Bronchial epithelial cell (primary cell): ENCODE measurements at regions not wholly inside any gene's neighbourhood (a gene's known extent, or its start where the extent isn't known, plus 50 kb on each side); places are given as distances from the start of the nearest gene placed in this dataset.

Experiments used
- DNase-seq: peaks from one replicate; pipeline ENCODE4 v3.0.0-alpha.2; 2010; ENCODE audit warnings: low read depth
- FAIRE-seq: peaks from 2 replicates; lab custom pipeline; 2011; peaks lifted over from hg19 to GRCh38; lab: Jason Lieb, UNC
- H3K27me3 ChIP-seq: 2 replicates; pipeline ENCODE4 v1.5.1; 2011; ENCODE audit warnings: low read length; ENCODE audit not compliant: control insufficient read depth, insufficient read depth
- H3K36me3 ChIP-seq: 2 replicates; pipeline ENCODE4 v1.5.1; 2011; ENCODE audit warnings: low read length; ENCODE audit not compliant: control insufficient read depth, insufficient read depth
- H3K4me3 ChIP-seq: 2 replicates; pipeline ENCODE4 v1.5.1; 2011; ENCODE audit warnings: mild to moderate bottlenecking, low read depth, low read length, control low read depth
- CTCF ChIP-seq: IDR thresholded peaks from 2 replicates; pipeline ENCODE4 v1.5.1; 2011; ENCODE audit warnings: mild to moderate bottlenecking, moderate library complexity, low read length, control low read depth, inconsistent platforms; ENCODE audit not compliant: insufficient read depth, severe bottlenecking

- FAIRE-seq: peak; percentile 89
- H3K36me3 ChIP-seq: no peaks in the 10 kb centered on the region
- DNase-seq: peak; percentile 97
- no peak overlapping the region for H3K4me3 ChIP-seq
- no peak for TF ChIP-seq CTCF
- H3K27me3 ChIP-seq: no peaks in the 10 kb centered on the region
Observed at GRCh38 chr11:13168271-13168670, 109.3 kb upstream of the BMAL1 start.

- DNase-seq (peak; percentile 90), FAIRE-seq (no peak)
- no peaks in the 10 kb centered on the region for H3K27me3 ChIP-seq
- no peak overlapping the region for H3K4me3 ChIP-seq
- no peaks in the 10 kb centered on the region for H3K36me3 ChIP-seq
- no peak for TF ChIP-seq CTCF
Observed at GRCh38 chr11:13169709-13170108, 107.9 kb upstream of the BMAL1 start.

- Histone ChIP-seq H3K36me3 (no peaks in the 10 kb centered on the region), H3K27me3 (no peaks in the 10 kb centered on the region), H3K4me3 (no peak overlapping the region)
- no peak for TF ChIP-seq CTCF
- DNase-seq (no peak), FAIRE-seq (no peak)
Observed at GRCh38 chr11:13174090-13174489, 103.5 kb upstream of the BMAL1 start.

- FAIRE-seq (no peak), DNase-seq (peak; percentile 69)
- Histone ChIP-seq H3K27me3 (no peaks in the 10 kb centered on the region), H3K4me3 (no peak overlapping the region), H3K36me3 (no peaks in the 10 kb centered on the region)
- TF ChIP-seq CTCF: peak; percentile 31
Observed at GRCh38 chr11:13183094-13183825, 94.3 kb upstream of the BMAL1 start.

- H3K36me3 ChIP-seq: no peaks in the 10 kb centered on the region
- H3K4me3 ChIP-seq: no peak overlapping the region
- DNase-seq (no peak), FAIRE-seq (no peak)
- no peak for TF ChIP-seq CTCF
- no peaks in the 10 kb centered on the region for H3K27me3 ChIP-seq
Observed at GRCh38 chr11:13183826-13184196, 93.8 kb upstream of the BMAL1 start.

- Histone ChIP-seq H3K4me3 (no peak overlapping the region), H3K36me3 (no peaks in the 10 kb centered on the region), H3K27me3 (no peaks in the 10 kb centered on the region)
- DNase-seq (no peak), FAIRE-seq (no peak)
- TF ChIP-seq CTCF: no peak
Observed at GRCh38 chr11:13184295-13184794, 93.2 kb upstream of the BMAL1 start.
